ENCODE measurements at regions not wholly inside any gene's neighbourhood (a gene's known extent, or its start where the extent isn't known, plus 50 kb on each side); places are given as distances from the start of the nearest gene placed in this dataset.

GRCh38 chr9:108297073-108297472, 558.7 kb downstream of the ACTL7B start:
- TF ChIP-seq POLR2A (IDR thresholded peaks at IDR 0.05) = no peak
- TF ChIP-seq EP300 (IDR thresholded peaks at IDR 0.05) = no peak
- no peak for TF ChIP-seq CTCF (IDR thresholded peaks at IDR 0.05)
- intact Hi-C loops (cut with DNase I) = no loop called here

GRCh38 chr9:108296056-108296455, 559.7 kb downstream of the ACTL7B start:
- H3K27ac ChIP-seq = no peak overlapping the region
- intact Hi-C loops (cut with DNase I) = no loop called here
- WGBS, 3 donors = 43 to 63% (median 63%) methylated on average over 1 of the region's 1 CpG
- TF ChIP-seq EP300 (IDR thresholded peaks at IDR 0.05) (no peak), CTCF (IDR thresholded peaks at IDR 0.05) (no peak), POLR2A (IDR thresholded peaks at IDR 0.05) (no peak)
- DNase-seq = no peak
- H3K4me1 ChIP-seq (ENCODE audit: insufficient read depth) = no peaks in the 10 kb centered on the region
- H3K4me3 ChIP-seq = no peak overlapping the region
- H3K27me3 ChIP-seq = no peaks in the 10 kb centered on the region
- no peaks in the 10 kb centered on the region for H3K9me3 ChIP-seq
- no peaks in the 10 kb centered on the region for H3K36me3 ChIP-seq

More at GRCh38 chr9:108297073-108297472, 558.7 kb downstream of the ACTL7B start:
- no peaks in the 10 kb centered on the region for H3K4me1 ChIP-seq (ENCODE audit: insufficient read depth)
- no peak overlapping the region for H3K4me3 ChIP-seq
- H3K27ac ChIP-seq = no peak overlapping the region
- 17 to 26% (median 19%) methylated on average over 4 of the region's 4 CpGs for WGBS, 3 donors
- no peaks in the 10 kb centered on the region for H3K36me3 ChIP-seq
- no peak for DNase-seq
- H3K27me3 ChIP-seq = no peaks in the 10 kb centered on the region
- no peaks in the 10 kb centered on the region for H3K9me3 ChIP-seq

- WGBS, 3 donors = 94 to 96% (median 96%) methylated on average over 2 of the region's 2 CpGs
- Histone ChIP-seq H3K4me1 (ENCODE audit: insufficient read depth) (no peaks in the 10 kb centered on the region), H3K27ac (no peak overlapping the region), H3K4me3 (no peak overlapping the region), H3K9me3 (no peaks in the 10 kb centered on the region), H3K36me3 (no peaks in the 10 kb centered on the region), H3K27me3 (no peaks in the 10 kb centered on the region)
- TF ChIP-seq POLR2A (IDR thresholded peaks at IDR 0.05) (no peak), EP300 (IDR thresholded peaks at IDR 0.05) (no peak), CTCF (IDR thresholded peaks at IDR 0.05) (no peak)
- intact Hi-C loops (cut with DNase I) = no loop called here
- DNase-seq = no peak
Measured at GRCh38 chr9:108291586-108291932, 564.2 kb downstream of the ACTL7B start.

GRCh38 chr9:108290839-108291585, 564.8 kb downstream of the ACTL7B start:
- no peak overlapping the region for H3K4me3 ChIP-seq
- no peak overlapping the region for H3K27ac ChIP-seq
- TF ChIP-seq EP300 (IDR thresholded peaks at IDR 0.05) (no peak), CTCF (IDR thresholded peaks at IDR 0.05) (no peak), POLR2A (IDR thresholded peaks at IDR 0.05) (no peak)
- no peaks in the 10 kb centered on the region for H3K4me1 ChIP-seq (ENCODE audit: insufficient read depth)
- no peaks in the 10 kb centered on the region for H3K27me3 ChIP-seq
- H3K9me3 ChIP-seq = no peaks in the 10 kb centered on the region
- intact Hi-C loops (cut with DNase I) = no loop called here
- no peaks in the 10 kb centered on the region for H3K36me3 ChIP-seq
- WGBS, 3 donors = 78 to 89% (median 82%) methylated on average over 6 of the region's 6 CpGs
- DNase-seq = no peak
